Adrenal gland (tissue), 9 donors: ENCODE measurements at regions not wholly inside any gene's neighbourhood (a gene's known extent, or its start where the extent isn't known, plus 50 kb on each side); places are given as distances from the start of the nearest gene placed in this dataset.

ENCODE experiments used
- DNase-seq, 7 donors: peaks; one replicate each; pipeline ENCODE4 v3.0.0-alpha.2; 2019 to 2020
- H3K27ac ChIP-seq, 5 donors: fragments of 200-600 bp; sonication (generic) in 4 of 5; 1 replicate in 3 of 5; 2 replicates in 2 of 5; pipeline versions ENCODE4 v1.5.1 to v1.8.0; 2016 to 2020; ENCODE audit warnings: mild to moderate bottlenecking in 1 of 5
- H3K27me3 ChIP-seq: fragments of 200-600 bp; 2 replicates; pipeline ENCODE4 v1.8.0; 2021
- H3K36me3 ChIP-seq, 2 donors: fragments of 200-600 bp; replicated peaks in 1 of 2; 1 replicate in 1 of 2; 2 replicates in 1 of 2; pipeline versions ENCODE4 v1.5.1 to v1.8.0; 2018 to 2022
- H3K4me1 ChIP-seq, 2 donors: fragments of 200-600 bp; replicated peaks in 1 of 2; 1 replicate in 1 of 2; 2 replicates in 1 of 2; pipeline versions ENCODE4 v1.5.1 to v1.8.0; 2018 to 2021
- H3K4me3 ChIP-seq, 4 donors: fragments of 200-600 bp; sonication (generic) in 3 of 4; one replicate each; pipeline ENCODE4 v1.5.1; 2016 to 2018
- H3K9me3 ChIP-seq, 3 donors: fragments of 200-600 bp; sonication (generic) in 1 of 3; replicated peaks in 1 of 3; 1 replicate in 2 of 3; 2 replicates in 1 of 3; pipeline versions ENCODE4 v1.5.1 to v1.8.0; 2016 to 2021
- CTCF ChIP-seq, 6 experiments: fragments of 450-650 bp in 4 of 6; fragments of 200-600 bp in 2 of 6; sonication (generic) in 1 of 6; IDR thresholded peaks; 1 replicate in 5 of 6; 2 replicates in 1 of 6; pipeline versions ENCODE4 v1.5.1 to v1.8.0; 2016 to 2021; ENCODE audit warnings: antibody characterized with exemption in 6 of 6, mild to moderate bottlenecking in 2 of 6, moderate library complexity in 1 of 6
- POLR2A ChIP-seq, 2 donors: fragments of 450-650 bp; IDR thresholded peaks; one replicate each; pipeline ENCODE4 v1.6.1; 2017; ENCODE audit warnings: antibody characterized with exemption in 2 of 2, mild to moderate bottlenecking in 2 of 2, moderate library complexity in 1 of 2
- whole genome bisulfite sequencing, 4 donors: extraction: QIAGEN DNeasy Blood & Tissue Kit in 2 of 4; methylation state at CpG; one replicate each; pipeline versions ENCODE4 v1.1.5 to v1.1.7; 2013 to 2017; 5-methylcytosine and 5-hydroxymethylcytosine counted together
- intact Hi-C, 2 donors: fragments of 100-400 bp; cut with DNase I; formaldehyde crosslinking; loops; one replicate each; pipeline versions ENCODE4 v1.14.1 to v1.15.0; 2022 to 2023
- donor health status: healthy with polysubstance abuse.
- donor health status: Bipolar disorder and iron deficiency.
- donor health status: DM: yes; HTN: yes; CAD: no.
- donor health status: DM: no; HTN: no; CAD: no.
- donor health status: DM: no; HTN: no; CAD: no.

DNA sequence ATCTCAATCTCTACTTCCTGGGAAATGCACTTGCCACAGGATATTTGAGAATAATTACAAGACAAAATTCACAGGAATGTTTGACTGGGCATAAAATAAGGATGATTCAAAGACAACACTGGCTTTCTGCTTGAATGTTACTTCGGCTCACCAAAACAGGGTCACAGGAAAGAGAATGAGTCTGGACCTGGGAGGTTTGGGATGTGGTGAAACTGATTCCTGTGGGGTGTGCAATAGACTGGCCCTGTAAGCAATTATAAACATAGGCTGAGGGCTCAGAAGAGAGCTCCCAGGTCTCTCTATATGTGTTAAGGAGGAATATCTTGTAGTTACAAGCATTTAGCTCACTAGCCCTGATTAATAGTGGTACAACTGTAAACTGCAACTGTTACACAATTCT lies 613.9 kb upstream of the CELF2 start:
- 79 to 88% (median 83%) methylated on average over 1 of the region's 1 CpG for WGBS, 4 donors
- Histone ChIP-seq H3K27ac (no peak overlapping the region), H3K4me3 (no peak overlapping the region), H3K4me1 (no peaks in the 10 kb centered on the region), H3K9me3 (no peaks in the 10 kb centered on the region), H3K27me3 (no peaks in the 10 kb centered on the region), H3K36me3 (no peaks in the 10 kb centered on the region)
- intact Hi-C loops = no loop called here
- no peak for DNase-seq
- TF ChIP-seq CTCF (IDR thresholded peaks at IDR 0.05) (no peak), POLR2A (IDR thresholded peaks at IDR 0.05) (no peak)

- H3K27ac ChIP-seq = no peak overlapping the region
- H3K9me3 ChIP-seq = no peaks in the 10 kb centered on the region
- intact Hi-C loops = no loop called here
- no peak for DNase-seq
- H3K27me3 ChIP-seq = no peaks in the 10 kb centered on the region
- H3K4me1 ChIP-seq = no peaks in the 10 kb centered on the region
- TF ChIP-seq POLR2A (IDR thresholded peaks at IDR 0.05) (no peak), CTCF (IDR thresholded peaks at IDR 0.05) (no peak)
- WGBS, 4 donors = 73 to 85% (median 83%) methylated on average over 3 of the region's 3 CpGs
- no peak overlapping the region for H3K4me3 ChIP-seq
- no peaks in the 10 kb centered on the region for H3K36me3 ChIP-seq
These were observed 600.0 kb upstream of the CELF2 start for GRCh38 chr10:10417671-10418070.

DNA sequence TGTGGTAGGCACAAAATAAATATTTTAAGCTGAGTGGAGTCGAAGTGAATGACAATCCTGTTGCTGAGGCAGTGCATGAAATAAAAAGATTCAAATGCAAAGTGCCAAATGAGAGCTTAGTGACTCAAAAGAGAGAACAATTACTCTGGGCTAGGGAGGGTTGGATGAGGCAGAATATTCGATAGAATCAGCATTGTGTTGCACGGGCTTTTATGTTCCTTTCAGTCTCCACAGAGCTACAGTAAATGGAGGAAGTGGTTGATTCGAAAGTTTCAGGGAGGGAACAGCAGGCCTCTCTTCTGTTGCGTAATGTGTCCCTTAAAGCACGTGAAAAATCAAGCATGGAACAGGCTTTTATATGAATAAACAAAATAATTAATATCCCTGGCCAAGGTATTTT lies 599.3 kb upstream of the CELF2 start:
- intact Hi-C loops = no loop called here
- WGBS, 4 donors = 45 to 68% (median 59%) methylated on average over 6 of the region's 6 CpGs
- H3K36me3 ChIP-seq = no peaks in the 10 kb centered on the region
- no peak overlapping the region for H3K4me3 ChIP-seq
- H3K9me3 ChIP-seq = no peaks in the 10 kb centered on the region
- DNase-seq = no peak
- no peaks in the 10 kb centered on the region for H3K27me3 ChIP-seq
- H3K27ac ChIP-seq = no peak overlapping the region
- TF ChIP-seq CTCF (IDR thresholded peaks at IDR 0.05) (no peak), POLR2A (IDR thresholded peaks at IDR 0.05) (no peak)
- H3K4me1 ChIP-seq = no peaks in the 10 kb centered on the region

DNA sequence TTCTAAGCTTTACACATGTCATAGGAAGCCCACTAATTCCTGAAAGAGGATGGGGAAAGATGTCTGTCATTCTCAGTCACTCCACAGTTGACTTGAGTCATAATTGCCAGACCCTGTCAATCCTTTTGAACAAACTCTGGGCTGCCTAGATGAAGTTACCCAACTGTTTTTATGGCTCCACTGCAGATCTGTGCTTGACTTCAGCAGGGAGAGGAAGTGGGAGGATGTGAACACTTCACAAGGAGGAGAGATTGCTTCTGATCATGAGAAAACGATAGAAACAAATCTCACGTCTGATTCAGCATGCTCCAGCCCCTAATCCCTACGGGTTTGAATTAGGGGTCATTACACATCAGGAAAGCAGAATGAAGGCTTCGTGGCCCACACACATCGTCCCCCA lies 596.6 kb upstream of the CELF2 start:
- no peak for DNase-seq
- no peak overlapping the region for H3K4me3 ChIP-seq
- H3K27ac ChIP-seq = no peak overlapping the region
- TF ChIP-seq CTCF (IDR thresholded peaks at IDR 0.05) = no peak
- TF ChIP-seq POLR2A (IDR thresholded peaks at IDR 0.05) = no peak
- intact Hi-C loops = no loop called here
- H3K36me3 ChIP-seq = no peaks in the 10 kb centered on the region
- H3K9me3 ChIP-seq = no peaks in the 10 kb centered on the region
- WGBS, 4 donors = 53 to 77% (median 61%) methylated on average over 5 of the region's 5 CpGs
- H3K4me1 ChIP-seq = no peaks in the 10 kb centered on the region
- H3K27me3 ChIP-seq = no peaks in the 10 kb centered on the region
